K562 (cell line): ENCODE measurements at regions not wholly inside any gene's neighbourhood (a gene's known extent, or its start where the extent isn't known, plus 50 kb on each side); places are given as distances from the start of the nearest gene placed in this dataset.

Source experiments
- CREB1 ChIP-seq, 2 experiments: sonication (generic) in 1 of 2; formaldehyde crosslinking in 1 of 2; IDR thresholded peaks; 2 replicates each; pipeline versions ENCODE4 v1.6.1 to v1.8.0; 2012 to 2022; ENCODE audit warnings: inconsistent platforms in 1 of 2, mild to moderate bottlenecking in 1 of 2, missing genetic modification reagents in 1 of 2, moderate library complexity in 1 of 2
- HMG20A ChIP-seq: fragments of 450-650 bp; formaldehyde crosslinking; conservative IDR thresholded peaks from 2 replicates; pipeline ENCODE4 v1.4.0; 2020; ENCODE audit warnings: mild to moderate bottlenecking, mixed read lengths
- HMGN3 ChIP-seq: IDR thresholded peaks from 2 replicates; pipeline ENCODE4 v1.6.1; 2011; ENCODE audit warnings: borderline replicate concordance, low read depth, mild to moderate bottlenecking, mixed read lengths, low read length; ENCODE audit not compliant: insufficient read length; ENCODE audit errors: extremely low read depth
- ZNF23 ChIP-seq: fragments of 250-450 bp; sonication (Bioruptor Pico); IDR thresholded peaks from 2 replicates; pipeline ENCODE4 v1.4.0; 2020; ENCODE audit warnings: mild to moderate bottlenecking
- TF ChIP-seq, protein P1 (sequence below): sonication (generic); formaldehyde crosslinking; IDR thresholded peaks from 2 replicates; pipeline ENCODE4 v1.8.1; 2022; ENCODE audit warnings: missing genetic modification reagents
- TF ChIP-seq, protein P2 (sequence below), 2 experiments: fragments of 450-650 bp; formaldehyde crosslinking in 1 of 2; IDR thresholded peaks; 2 replicates each; pipeline versions ENCODE4 v1.4.0 to v1.6.1; 2014 to 2020; ENCODE audit warnings: mild to moderate bottlenecking in 2 of 2, borderline replicate concordance in 1 of 2, low read depth in 1 of 2

DNA sequence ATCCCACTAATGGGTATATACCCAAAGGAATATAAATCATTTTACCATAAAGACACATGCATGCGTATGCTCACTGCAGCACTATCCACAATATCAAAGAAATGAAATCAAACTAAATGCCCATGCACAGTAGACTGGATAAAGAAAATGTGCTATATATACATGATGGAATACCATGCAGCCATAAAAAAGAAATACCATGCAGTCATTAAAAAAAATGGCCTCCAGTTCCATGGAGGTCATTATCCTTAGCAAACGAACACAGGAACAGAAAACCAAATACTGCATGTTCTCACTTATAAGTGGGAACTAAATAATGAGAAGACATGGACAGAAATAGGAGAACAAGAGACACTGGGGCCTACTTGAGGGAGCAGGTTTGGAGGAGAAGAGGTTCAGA is 53.6 kb upstream of the SERTAD2 start:
- TF ChIP-seq CREB1 (IDR thresholded peaks at IDR 0.05): no peak
- no peak for TF ChIP-seq CREB1 (CRISPR knock-in tag; IDR thresholded peaks at IDR 0.05)
- TF ChIP-seq HMGN3: no peak
- no peak for TF ChIP-seq HMG20A (CRISPR knock-in tag)
- TF ChIP-seq, protein P1, sequence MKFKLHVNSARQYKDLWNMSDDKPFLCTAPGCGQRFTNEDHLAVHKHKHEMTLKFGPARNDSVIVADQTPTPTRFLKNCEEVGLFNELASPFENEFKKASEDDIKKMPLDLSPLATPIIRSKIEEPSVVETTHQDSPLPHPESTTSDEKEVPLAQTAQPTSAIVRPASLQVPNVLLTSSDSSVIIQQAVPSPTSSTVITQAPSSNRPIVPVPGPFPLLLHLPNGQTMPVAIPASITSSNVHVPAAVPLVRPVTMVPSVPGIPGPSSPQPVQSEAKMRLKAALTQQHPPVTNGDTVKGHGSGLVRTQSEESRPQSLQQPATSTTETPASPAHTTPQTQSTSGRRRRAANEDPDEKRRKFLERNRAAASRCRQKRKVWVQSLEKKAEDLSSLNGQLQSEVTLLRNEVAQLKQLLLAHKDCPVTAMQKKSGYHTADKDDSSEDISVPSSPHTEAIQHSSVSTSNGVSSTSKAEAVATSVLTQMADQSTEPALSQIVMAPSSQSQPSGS (CRISPR knock-in tag): no peak
- TF ChIP-seq, protein P2, sequence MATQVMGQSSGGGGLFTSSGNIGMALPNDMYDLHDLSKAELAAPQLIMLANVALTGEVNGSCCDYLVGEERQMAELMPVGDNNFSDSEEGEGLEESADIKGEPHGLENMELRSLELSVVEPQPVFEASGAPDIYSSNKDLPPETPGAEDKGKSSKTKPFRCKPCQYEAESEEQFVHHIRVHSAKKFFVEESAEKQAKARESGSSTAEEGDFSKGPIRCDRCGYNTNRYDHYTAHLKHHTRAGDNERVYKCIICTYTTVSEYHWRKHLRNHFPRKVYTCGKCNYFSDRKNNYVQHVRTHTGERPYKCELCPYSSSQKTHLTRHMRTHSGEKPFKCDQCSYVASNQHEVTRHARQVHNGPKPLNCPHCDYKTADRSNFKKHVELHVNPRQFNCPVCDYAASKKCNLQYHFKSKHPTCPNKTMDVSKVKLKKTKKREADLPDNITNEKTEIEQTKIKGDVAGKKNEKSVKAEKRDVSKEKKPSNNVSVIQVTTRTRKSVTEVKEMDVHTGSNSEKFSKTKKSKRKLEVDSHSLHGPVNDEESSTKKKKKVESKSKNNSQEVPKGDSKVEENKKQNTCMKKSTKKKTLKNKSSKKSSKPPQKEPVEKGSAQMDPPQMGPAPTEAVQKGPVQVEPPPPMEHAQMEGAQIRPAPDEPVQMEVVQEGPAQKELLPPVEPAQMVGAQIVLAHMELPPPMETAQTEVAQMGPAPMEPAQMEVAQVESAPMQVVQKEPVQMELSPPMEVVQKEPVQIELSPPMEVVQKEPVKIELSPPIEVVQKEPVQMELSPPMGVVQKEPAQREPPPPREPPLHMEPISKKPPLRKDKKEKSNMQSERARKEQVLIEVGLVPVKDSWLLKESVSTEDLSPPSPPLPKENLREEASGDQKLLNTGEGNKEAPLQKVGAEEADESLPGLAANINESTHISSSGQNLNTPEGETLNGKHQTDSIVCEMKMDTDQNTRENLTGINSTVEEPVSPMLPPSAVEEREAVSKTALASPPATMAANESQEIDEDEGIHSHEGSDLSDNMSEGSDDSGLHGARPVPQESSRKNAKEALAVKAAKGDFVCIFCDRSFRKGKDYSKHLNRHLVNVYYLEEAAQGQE (IDR thresholded peaks at IDR 0.05; ENCODE audit: borderline replicate concordance): no peak
- TF ChIP-seq, protein P2 (CRISPR knock-in tag; IDR thresholded peaks at IDR 0.05; ENCODE audit: low read depth): no peak
- TF ChIP-seq ZNF23: no peak
